Neural crest cell (in vitro differentiated cells): ENCODE measurements at regions not wholly inside any gene's neighbourhood (a gene's known extent, or its start where the extent isn't known, plus 50 kb on each side); places are given as distances from the start of the nearest gene placed in this dataset.

Experiments
- DNase-seq: peaks from one replicate; pipeline ENCODE4 v3.0.0; 2021; ENCODE audit warnings: low read depth, mixed read lengths, low spot score
- H3K27ac Mint-ChIP-seq: one replicate; pipeline ENCODE4 v1.8.0; 2021; ENCODE audit warnings: mild to moderate bottlenecking, mixed read lengths; ENCODE audit not compliant: unreplicated experiment
- H3K27me3 Mint-ChIP-seq: 2 replicates; pipeline ENCODE4 v1.8.0; 2021; ENCODE audit warnings: low read depth, mild to moderate bottlenecking, mixed read lengths
- H3K36me3 Mint-ChIP-seq: 2 replicates; pipeline ENCODE4 v1.8.0; 2021; ENCODE audit warnings: low read depth, mild to moderate bottlenecking, mixed read lengths
- H3K4me1 Mint-ChIP-seq: 2 replicates; pipeline ENCODE4 v1.8.0; 2021; ENCODE audit warnings: mixed read lengths
- H3K4me3 Mint-ChIP-seq: one replicate; pipeline ENCODE4 v1.8.0; 2021; ENCODE audit warnings: mild to moderate bottlenecking, mixed read lengths
- H3K9me3 Mint-ChIP-seq: 2 replicates; pipeline ENCODE4 v1.8.0; 2021; ENCODE audit warnings: mixed read lengths
- CTCF ChIP-seq: fragments of 200-600 bp; sonication (generic); conservative IDR thresholded peaks from 2 replicates; pipeline ENCODE4 v1.5.0; 2021; ENCODE audit warnings: antibody characterized with exemption, mild to moderate bottlenecking

DNA sequence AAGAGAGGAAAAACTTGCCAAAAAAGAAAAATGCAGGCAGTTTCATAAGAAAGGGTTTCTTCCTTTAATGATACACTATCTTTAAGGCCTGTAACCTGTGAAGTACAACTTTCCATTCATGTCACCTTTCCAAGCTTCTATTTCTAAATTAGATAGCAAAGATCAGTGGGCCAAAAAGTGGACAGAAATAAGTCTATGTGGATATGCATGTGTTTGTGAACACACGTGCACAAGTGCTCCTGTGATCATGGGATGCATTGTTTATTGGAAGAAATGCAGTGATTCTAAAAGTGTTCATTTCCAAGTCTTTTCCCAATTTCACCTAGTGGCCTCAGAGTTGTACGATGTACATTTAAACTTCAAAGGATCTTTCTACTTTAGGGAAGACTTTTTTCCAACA is 230.0 kb upstream of the BLID start:
- H3K36me3 Mint-ChIP-seq, result no peaks in the 10 kb centered on the region
- H3K9me3 Mint-ChIP-seq, result no peaks in the 10 kb centered on the region
- TF ChIP-seq CTCF, result no peak
- DNase-seq, result no peak
- no peak overlapping the region for H3K4me3 Mint-ChIP-seq
- H3K27ac Mint-ChIP-seq, result no peak overlapping the region
- no peaks in the 10 kb centered on the region for H3K27me3 Mint-ChIP-seq
- H3K4me1 Mint-ChIP-seq, result no peaks in the 10 kb centered on the region

GRCh38 chr11:122345586-122345985 is 229.6 kb upstream of the BLID start:
- Mint-ChIP-seq H3K36me3 (no peaks in the 10 kb centered on the region), H3K4me3 (no peak overlapping the region), H3K27me3 (no peaks in the 10 kb centered on the region), H3K4me1 (no peaks in the 10 kb centered on the region), H3K27ac (no peak overlapping the region), H3K9me3 (no peaks in the 10 kb centered on the region)
- no peak for TF ChIP-seq CTCF
- no peak for DNase-seq

GRCh38 chr11:122344215-122344614 is 228.2 kb upstream of the BLID start:
- no peak overlapping the region for H3K4me3 Mint-ChIP-seq
- H3K9me3 Mint-ChIP-seq, result peaks cover 2% of the 10 kb centered on the region
- no peaks in the 10 kb centered on the region for H3K27me3 Mint-ChIP-seq
- no peaks in the 10 kb centered on the region for H3K4me1 Mint-ChIP-seq
- no peak for DNase-seq
- TF ChIP-seq CTCF, result no peak
- H3K36me3 Mint-ChIP-seq, result no peaks in the 10 kb centered on the region
- H3K27ac Mint-ChIP-seq, result no peak overlapping the region

DNA sequence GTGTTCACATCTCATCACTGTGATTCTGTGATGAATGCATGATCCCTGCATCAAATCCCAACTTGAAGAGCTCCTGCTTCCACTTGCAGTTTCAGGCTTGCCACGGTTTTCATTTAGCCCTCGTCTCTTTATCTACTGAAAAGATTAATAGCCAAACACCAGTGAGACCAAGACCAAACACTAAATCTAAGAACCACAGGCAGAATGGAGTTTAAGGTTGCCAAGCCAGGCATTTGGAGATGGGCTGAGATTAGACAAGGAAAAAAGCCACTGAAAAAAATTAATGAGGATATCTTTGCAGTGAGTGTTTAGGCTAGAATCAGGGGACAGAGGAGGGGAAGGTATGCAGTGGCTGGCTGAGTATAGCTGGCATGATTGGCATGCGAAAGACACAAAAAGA is 227.2 kb upstream of the BLID start:
- peaks cover 2% of the 10 kb centered on the region for H3K9me3 Mint-ChIP-seq
- H3K4me3 Mint-ChIP-seq, result no peak overlapping the region
- H3K36me3 Mint-ChIP-seq, result no peaks in the 10 kb centered on the region
- H3K27me3 Mint-ChIP-seq, result no peaks in the 10 kb centered on the region
- TF ChIP-seq CTCF, result no peak
- no peak for DNase-seq
- no peaks in the 10 kb centered on the region for H3K4me1 Mint-ChIP-seq
- H3K27ac Mint-ChIP-seq, result no peak overlapping the region

GRCh38 chr11:122342089-122342744 is 226.2 kb upstream of the BLID start:
- Mint-ChIP-seq H3K27me3 (no peaks in the 10 kb centered on the region), H3K27ac (no peak overlapping the region), H3K36me3 (no peaks in the 10 kb centered on the region), H3K4me3 (no peak overlapping the region), H3K4me1 (no peaks in the 10 kb centered on the region), H3K9me3 (peaks cover 2% of the 10 kb centered on the region)
- no peak for TF ChIP-seq CTCF
- DNase-seq, result no peak

GRCh38 chr11:122341477-122341876 is 225.5 kb upstream of the BLID start:
- H3K9me3 Mint-ChIP-seq, result peaks cover 2% of the 10 kb centered on the region
- DNase-seq, result no peak
- no peaks in the 10 kb centered on the region for H3K4me1 Mint-ChIP-seq
- no peaks in the 10 kb centered on the region for H3K27me3 Mint-ChIP-seq
- TF ChIP-seq CTCF, result no peak
- peak overlapping the region; percentile 50 for H3K27ac Mint-ChIP-seq
- H3K36me3 Mint-ChIP-seq, result no peaks in the 10 kb centered on the region
- H3K4me3 Mint-ChIP-seq, result no peak overlapping the region
